PC-3 (cell line): ENCODE measurements at regions not wholly inside any gene's neighbourhood (a gene's known extent, or its start where the extent isn't known, plus 50 kb on each side); places are given as distances from the start of the nearest gene placed in this dataset.

Experiments used
- ATAC-seq: fragments of 200-7000 bp; cut with Tn5 transposase; 2 replicates; pipeline ENCODE4 v1.9.1; 2020; ENCODE audit warnings: mild to moderate bottlenecking, moderate library complexity
- BruUV-seq: library from RNA; stranded (reverse); fragments of 400-500 nt; replicated peaks from 2 replicates; lab custom pipeline; 2021; lab: Mats Ljungman, UMichigan
- CTCF ChIA-PET: fragments of 300-600 bp; sonication (Branson Sonifier 250); formaldehyde crosslinking; loops from one replicate; lab custom pipeline; 2022; ENCODE audit warnings: antibody characterized with exemption; lab: Charles Lee
- POLR2A ChIA-PET: fragments of 300-600 bp; sonication (Branson Sonifier 250); formaldehyde crosslinking; loops from one replicate; lab custom pipeline; 2022; ENCODE audit warnings: antibody characterized with exemption; ENCODE audit not compliant: unreplicated experiment; lab: Charles Lee
- DNase-seq: peaks from one replicate; pipeline ENCODE4 v3.0.0-alpha.2; 2015
- H2AFZ ChIP-seq: fragments of 300-600 bp; sonication (generic); 2 replicates; pipeline ENCODE4 v1.6.0; 2016; ENCODE audit warnings: antibody characterized with exemption, low read length
- H3F3A ChIP-seq: fragments of 300-600 bp; sonication (generic); one replicate; pipeline ENCODE4 v1.6.0; 2017; ENCODE audit warnings: antibody characterized with exemption, low read length, control low read depth, mild to moderate bottlenecking; ENCODE audit not compliant: unreplicated experiment
- H3K27ac ChIP-seq: fragments of 300-600 bp; sonication (generic); 2 replicates; pipeline ENCODE4 v1.5.1; 2016; ENCODE audit warnings: mild to moderate bottlenecking, low read length
- H3K27me3 ChIP-seq: fragments of 300-600 bp; sonication (generic); 2 replicates; pipeline ENCODE4 v1.6.1; 2016; ENCODE audit warnings: low read length, mixed read lengths
- H3K36me3 ChIP-seq: fragments of 300-600 bp; sonication (generic); 2 replicates; pipeline ENCODE4 v1.6.1; 2016; ENCODE audit warnings: low read depth, mixed run types, low read length, mixed read lengths
- H3K4me1 ChIP-seq: fragments of 300-600 bp; sonication (generic); 2 replicates; pipeline ENCODE4 v1.5.1; 2016; ENCODE audit warnings: low read length; ENCODE audit not compliant: insufficient read depth
- H3K4me2 ChIP-seq: fragments of 300-600 bp; sonication (generic); 2 replicates; pipeline ENCODE4 v1.6.0; 2016; ENCODE audit warnings: low read length
- H3K4me3 ChIP-seq: fragments of 300-600 bp; sonication (generic); 2 replicates; pipeline ENCODE4 v1.5.1; 2016; ENCODE audit warnings: mild to moderate bottlenecking, low read length, mixed read lengths
- H3K79me2 ChIP-seq: fragments of 300-600 bp; sonication (generic); 2 replicates; pipeline ENCODE4 v1.6.1; 2017; ENCODE audit warnings: low read length, mixed read lengths
- H3K9ac ChIP-seq: fragments of 300-600 bp; sonication (generic); 2 replicates; pipeline ENCODE4 v1.6.0; 2016; ENCODE audit warnings: mild to moderate bottlenecking, low read length
- H3K9me2 ChIP-seq: fragments of 300-600 bp; sonication (generic); replicated peaks from 2 replicates; pipeline ENCODE4 v1.6.1; 2016; ENCODE audit warnings: mixed run types, low read length, mixed read lengths
- H3K9me3 ChIP-seq: fragments of 300-600 bp; sonication (generic); 2 replicates; pipeline ENCODE4 v1.6.1; 2016; ENCODE audit warnings: low read length, mixed read lengths
- H4K20me1 ChIP-seq: fragments of 300-600 bp; sonication (generic); 2 replicates; pipeline ENCODE4 v1.6.1; 2016; ENCODE audit warnings: low read length, mixed read lengths
- CTCF ChIP-seq: fragments of 300-600 bp; sonication (generic); conservative IDR thresholded peaks from 2 replicates; pipeline ENCODE4 v1.5.1; 2017; ENCODE audit warnings: antibody characterized with exemption, low read depth, mild to moderate bottlenecking, low read length
- EZH2 ChIP-seq: fragments of 300-600 bp; sonication (generic); IDR thresholded peaks from one replicate; pipeline ENCODE4 v1.6.1; 2017; ENCODE audit warnings: antibody characterized with exemption, mild to moderate bottlenecking, low read length; ENCODE audit not compliant: unreplicated experiment
- EZH2phosphoT487 ChIP-seq: fragments of 300-600 bp; sonication (generic); IDR thresholded peaks from 2 replicates; pipeline ENCODE4 v1.6.1; 2018; ENCODE audit warnings: mild to moderate bottlenecking, antibody characterized with exemption, low read length, borderline replicate concordance
- intact Hi-C: fragments of 100-400 bp; cut with micrococcal nuclease; formaldehyde crosslinking; loops from 2 replicates; pipeline ENCODE4 v1.9.0; 2023

GRCh38 chr10:71138166-71138830 is 74.1 kb upstream of the UNC5B start:
- Histone ChIP-seq H4K20me1 (no peaks in the 10 kb centered on the region), H3K9me3 (no peaks in the 10 kb centered on the region), H3F3A (no peaks in the 10 kb centered on the region), H3K9me2 (no peaks in the 10 kb centered on the region), H3K79me2 (no peaks in the 10 kb centered on the region), H3K4me1 (no peaks in the 10 kb centered on the region), H3K36me3 (no peaks in the 10 kb centered on the region), H3K27ac (no peak overlapping the region), H3K4me2 (no peak overlapping the region), H3K9ac (no peak overlapping the region), H3K4me3 (no peak overlapping the region), H2AFZ (no peak overlapping the region), H3K27me3 (peaks cover 45% of the 10 kb centered on the region)
- ATAC-seq (no peak), DNase-seq (no peak)
- ChIA-PET CTCF (no interaction called here), POLR2A (no interaction called here)
- BruUV-seq = no TSS peak
- TF ChIP-seq EZH2 = no peak
- no peak for TF ChIP-seq EZH2phosphoT487
- no peak for TF ChIP-seq CTCF
- intact Hi-C loops = no loop called here

GRCh38 chr10:71141528-71141927 is 70.8 kb upstream of the UNC5B start:
- Histone ChIP-seq H3K27me3 (peaks cover 45% of the 10 kb centered on the region), H3K9me3 (no peaks in the 10 kb centered on the region), H3F3A (no peaks in the 10 kb centered on the region), H3K4me2 (no peak overlapping the region), H3K79me2 (no peaks in the 10 kb centered on the region), H3K9ac (no peak overlapping the region), H3K9me2 (no peaks in the 10 kb centered on the region), H3K27ac (no peak overlapping the region), H2AFZ (no peak overlapping the region), H3K4me1 (no peaks in the 10 kb centered on the region), H3K4me3 (no peak overlapping the region), H3K36me3 (no peaks in the 10 kb centered on the region), H4K20me1 (no peaks in the 10 kb centered on the region)
- DNase-seq = no peak
- ChIA-PET POLR2A (no interaction called here), CTCF (no interaction called here)
- BruUV-seq = no TSS peak
- intact Hi-C loops = no loop called here
- no peak for ATAC-seq
- TF ChIP-seq EZH2phosphoT487 (no peak), CTCF (no peak), EZH2 (no peak)

- Histone ChIP-seq H3K4me1 (no peaks in the 10 kb centered on the region), H3K36me3 (no peaks in the 10 kb centered on the region), H3K4me3 (no peak overlapping the region), H3K9me3 (no peaks in the 10 kb centered on the region), H3K27ac (no peak overlapping the region), H3F3A (no peaks in the 10 kb centered on the region), H3K27me3 (peaks cover 41% of the 10 kb centered on the region), H3K9me2 (no peaks in the 10 kb centered on the region), H3K4me2 (no peak overlapping the region), H3K9ac (no peak overlapping the region), H4K20me1 (no peaks in the 10 kb centered on the region), H2AFZ (no peak overlapping the region), H3K79me2 (no peaks in the 10 kb centered on the region)
- POLR2A ChIA-PET = no interaction called here
- no TSS peak for BruUV-seq
- DNase-seq = no peak
- CTCF ChIA-PET = no interaction called here
- ATAC-seq = no peak
- no peak for TF ChIP-seq EZH2
- no peak for TF ChIP-seq EZH2phosphoT487
- TF ChIP-seq CTCF = no peak
- intact Hi-C loops = no loop called here
These were observed 69.2 kb upstream of the UNC5B start for GRCh38 chr10:71143170-71143569.
